HG03196 (cell line): ENCODE measurements at regions not wholly inside any gene's neighbourhood (a gene's known extent, or its start where the extent isn't known, plus 50 kb on each side); places are given as distances from the start of the nearest gene placed in this dataset.
"Not testable (repeated sequence)": the region's sequence is repeated elsewhere in the genome, so short reads cannot be mapped to it uniquely, and the experiment has no call there.

ENCODE experiments used
- ATAC-seq: cut with Tn5 transposase; IDR thresholded peaks from one replicate; pipeline ENCODE4 v1.9.1; 2021; ENCODE audit not compliant: unreplicated experiment

- no peak for ATAC-seq
Observed at GRCh38 chr20:17837179-17837578, 131.4 kb downstream of the SNX5 start.

DNA sequence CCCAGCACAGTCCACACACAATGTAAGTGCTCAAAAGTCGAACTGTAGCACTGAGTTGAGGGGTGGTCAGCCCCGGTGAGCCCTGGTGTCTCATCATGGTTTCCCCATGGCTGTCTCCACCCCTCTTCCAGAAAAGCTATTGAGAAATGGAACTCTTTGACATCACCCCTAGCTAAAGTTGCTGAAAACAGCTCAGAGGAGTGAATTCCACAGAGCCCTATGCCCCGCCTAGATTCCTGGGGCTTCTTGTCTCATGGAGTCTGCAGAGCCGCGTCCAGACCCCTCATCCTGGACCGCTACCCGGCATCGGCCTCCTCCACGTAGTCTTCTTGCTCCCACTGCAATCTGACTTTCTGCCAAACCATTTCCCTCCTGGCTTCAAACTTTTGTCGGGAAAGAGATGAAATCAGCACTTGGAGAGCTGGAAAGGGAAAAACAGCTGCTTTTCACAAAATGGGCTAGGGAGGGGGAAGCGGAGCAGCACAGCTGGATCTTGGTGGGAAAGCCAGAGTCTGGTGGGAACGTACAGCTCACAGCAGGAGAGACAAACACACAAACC lies 132.2 kb downstream of the SNX5 start:
- no peak for ATAC-seq

GRCh38 chr20:17835934-17836300 lies 132.7 kb downstream of the SNX5 start:
- no peak for ATAC-seq

- no peak for ATAC-seq
Observed at GRCh38 chr20:17835240-17835933, 133.2 kb downstream of the SNX5 start.

- ATAC-seq = no peak
Observed at GRCh38 chr20:17834804-17835203, 133.8 kb downstream of the SNX5 start.

GRCh38 chr20:17833036-17833674 lies 133.4 kb downstream of the BANF2 start:
- no peak for ATAC-seq

GRCh38 chr20:17832236-17832915 lies 132.6 kb downstream of the BANF2 start:
- no peak for ATAC-seq

DNA sequence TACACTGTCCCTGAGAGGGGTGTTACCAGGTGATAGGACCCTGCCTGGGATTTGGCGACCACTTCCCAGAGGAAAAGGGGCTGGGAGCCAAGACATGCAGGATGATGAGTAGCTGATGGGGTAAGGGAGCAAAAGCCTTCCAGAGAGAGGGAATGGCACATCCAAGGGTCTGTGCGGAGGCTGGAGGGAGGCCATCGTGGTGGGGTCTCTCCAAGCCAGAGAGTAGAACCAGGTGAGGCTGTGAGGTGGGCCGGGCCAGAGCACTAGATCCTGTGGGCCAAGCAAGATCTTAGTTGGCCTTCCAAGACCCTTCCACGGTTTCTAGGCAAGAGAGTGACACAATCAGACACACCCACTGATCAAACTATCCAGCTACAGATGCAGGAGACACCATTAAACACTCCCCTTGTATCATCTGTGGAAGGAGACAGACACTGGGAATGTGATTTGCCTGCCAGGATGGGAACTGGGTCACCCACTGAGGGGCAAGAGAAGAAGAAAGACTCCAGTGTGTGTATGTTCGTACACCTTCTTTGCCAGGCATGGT lies 128.9 kb downstream of the BANF2 start:
- ATAC-seq = no peak

GRCh38 chr20:17827759-17828559 lies 128.2 kb downstream of the BANF2 start:
- ATAC-seq = no peak

- ATAC-seq = no peak
Observed at GRCh38 chr20:17827079-17827478, 127.3 kb downstream of the BANF2 start.

GRCh38 chr20:17825960-17826843 lies 126.4 kb downstream of the BANF2 start:
- peak; percentile 85 for ATAC-seq

- ATAC-seq = peak; percentile 12
Observed at GRCh38 chr20:17825252-17825959, 125.6 kb downstream of the BANF2 start.

DNA sequence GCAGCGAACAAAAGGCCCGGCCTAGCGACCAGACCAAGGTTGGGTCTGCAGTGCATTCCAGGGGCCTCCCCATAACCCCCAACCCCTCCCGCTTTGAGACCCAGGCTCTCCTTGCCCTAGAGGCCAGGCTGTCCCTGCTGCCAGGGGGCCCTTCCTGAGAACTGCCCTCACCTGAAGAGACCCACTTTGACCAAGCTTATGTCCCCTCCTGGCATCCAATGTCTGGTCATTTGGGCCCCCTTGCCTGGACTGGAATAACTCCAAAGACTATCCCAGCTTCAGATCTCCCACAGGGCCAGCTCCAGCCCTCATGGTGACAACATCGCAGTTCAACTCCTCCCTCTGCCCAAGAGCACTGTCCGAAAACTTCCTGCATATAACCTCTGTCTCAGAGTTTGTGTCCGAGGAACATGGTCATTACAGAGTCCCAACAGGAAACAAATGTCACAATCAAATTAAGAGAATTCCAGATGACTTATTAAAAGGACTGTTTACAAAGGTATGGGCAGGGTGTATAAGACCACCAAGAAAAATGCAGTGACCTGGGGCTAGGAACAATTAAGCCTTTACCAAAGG lies 125.0 kb downstream of the BANF2 start:
- no peak for ATAC-seq

GRCh38 chr20:17823409-17824144 lies 123.8 kb downstream of the BANF2 start:
- ATAC-seq = no peak

- ATAC-seq = no peak
Observed at GRCh38 chr20:17822540-17823408, 123.0 kb downstream of the BANF2 start.

DNA sequence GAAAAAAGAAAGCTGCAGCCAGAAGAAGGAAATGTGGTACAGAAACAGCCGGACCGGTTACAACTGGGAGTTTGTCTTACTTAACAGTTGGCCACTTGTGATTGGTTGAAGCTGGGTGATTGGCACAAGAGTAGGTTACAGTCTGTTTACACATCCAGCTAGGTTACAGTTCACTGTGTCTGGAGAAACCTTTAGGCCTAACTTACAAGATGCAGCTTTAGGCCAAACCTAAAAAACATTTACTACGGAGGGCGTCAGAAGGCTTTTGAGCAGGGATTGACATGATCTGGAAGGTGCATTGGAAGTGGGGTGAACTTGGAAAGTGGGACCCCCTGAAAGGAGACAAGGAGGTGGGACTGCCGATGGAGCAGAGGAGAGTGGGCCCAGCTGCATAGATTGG lies 122.3 kb downstream of the BANF2 start:
- no peak for ATAC-seq

DNA sequence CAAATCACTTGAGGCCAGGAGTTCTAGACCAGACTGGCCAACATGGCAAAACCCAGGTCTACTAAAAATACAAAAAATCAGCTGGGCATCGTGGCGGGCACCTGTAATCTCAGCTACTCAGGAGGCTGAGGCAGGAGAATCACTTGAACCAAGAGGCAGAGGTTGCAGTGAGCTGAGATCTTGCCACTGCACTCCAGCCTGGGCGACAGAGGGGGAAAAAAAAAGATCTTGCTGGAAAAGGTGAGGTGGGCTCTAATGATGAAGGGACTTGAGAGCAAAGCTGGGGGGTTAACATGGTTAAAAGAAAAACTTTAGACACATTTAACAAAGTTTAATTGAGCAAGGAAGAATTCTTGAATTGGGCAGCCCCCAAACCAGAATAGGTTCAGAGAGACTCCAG lies 121.8 kb downstream of the BANF2 start:
- not testable (repeated sequence) for ATAC-seq
